ENCODE measurements at regions not wholly inside any gene's neighbourhood (a gene's known extent, or its start where the extent isn't known, plus 50 kb on each side); places are given as distances from the start of the nearest gene placed in this dataset.

- TF ChIP-seq CTCF (IDR thresholded peaks at IDR 0.05), result no peak
- no peak for TF ChIP-seq POLR2A (IDR thresholded peaks at IDR 0.05)
These were observed 218.4 kb upstream of the TRIB2 start for GRCh38 chr2:12498286-12498685.
